Hepatocyte (in vitro differentiated cells): ENCODE measurements at regions not wholly inside any gene's neighbourhood (a gene's known extent, or its start where the extent isn't known, plus 50 kb on each side); places are given as distances from the start of the nearest gene placed in this dataset.
A peak's percentile ranks its signal among the peaks of the same experiment; 100 is the strongest.

Source experiments
- DNase-seq: peaks from one replicate; pipeline ENCODE4 v3.0.0-alpha.2; 2016; ENCODE audit warnings: low spot score
- H2AFZ ChIP-seq: fragments of 200-600 bp; sonication (generic); 2 replicates; pipeline ENCODE4 v1.6.0; 2016; ENCODE audit warnings: antibody characterized with exemption, mild to moderate bottlenecking
- H3K27ac ChIP-seq: fragments of 200-600 bp; sonication (generic); 2 replicates; pipeline ENCODE4 v1.5.1; 2016; ENCODE audit warnings: mild to moderate bottlenecking
- H3K27me3 ChIP-seq: fragments of 200-600 bp; sonication (generic); 2 replicates; pipeline ENCODE4 v1.6.1; 2016
- H3K36me3 ChIP-seq: fragments of 200-600 bp; sonication (generic); replicated peaks from 2 replicates; pipeline ENCODE4 v1.5.1; 2016; ENCODE audit warnings: low read depth; ENCODE audit not compliant: insufficient read depth
- H3K4me1 ChIP-seq: fragments of 200-600 bp; sonication (generic); 2 replicates; pipeline ENCODE4 v1.5.1; 2016; ENCODE audit warnings: mild to moderate bottlenecking, moderate library complexity; ENCODE audit not compliant: insufficient read depth
- H3K4me2 ChIP-seq: fragments of 200-600 bp; sonication (generic); 2 replicates; pipeline ENCODE4 v1.6.0; 2016
- H3K4me3 ChIP-seq: fragments of 200-600 bp; sonication (generic); 2 replicates; pipeline ENCODE4 v1.5.1; 2016; ENCODE audit warnings: mild to moderate bottlenecking
- H3K79me2 ChIP-seq: fragments of 200-600 bp; sonication (generic); 2 replicates; pipeline ENCODE4 v1.6.0; 2017; ENCODE audit warnings: mild to moderate bottlenecking
- H3K9me2 ChIP-seq: fragments of 200-600 bp; sonication (generic); replicated peaks from 2 replicates; pipeline ENCODE4 v1.6.0; 2017; ENCODE audit warnings: mild to moderate bottlenecking; ENCODE audit not compliant: insufficient read depth
- H3K9me3 ChIP-seq: fragments of 200-600 bp; sonication (generic); 2 replicates; pipeline ENCODE4 v1.5.1; 2016; ENCODE audit warnings: low read depth, mild to moderate bottlenecking
- H4K20me1 ChIP-seq: fragments of 200-600 bp; sonication (generic); 2 replicates; pipeline ENCODE4 v1.6.0; 2016; ENCODE audit warnings: mild to moderate bottlenecking; ENCODE audit not compliant: insufficient read depth, poor library complexity, severe bottlenecking
- CTCF ChIP-seq: fragments of 200-600 bp; sonication (generic); IDR thresholded peaks from 2 replicates; pipeline ENCODE4 v1.5.1; 2016; ENCODE audit warnings: antibody characterized with exemption, mild to moderate bottlenecking; ENCODE audit not compliant: poor library complexity
- EZH2 ChIP-seq: fragments of 200-600 bp; sonication (generic); IDR thresholded peaks from 2 replicates; pipeline ENCODE4 v1.6.1; 2016; ENCODE audit warnings: antibody characterized with exemption, mild to moderate bottlenecking, borderline replicate concordance
- EZH2phosphoT487 ChIP-seq: fragments of 200-600 bp; sonication (generic); IDR thresholded peaks from one replicate; pipeline ENCODE4 v1.6.1; 2018; ENCODE audit warnings: antibody characterized with exemption, mild to moderate bottlenecking, low read depth, moderate library complexity; ENCODE audit not compliant: unreplicated experiment, severe bottlenecking
- WGBS: methylation state at CpG from one replicate; pipeline ENCODE4 v1.1.6; 2016; ENCODE audit warnings: low lambda C conversion rate; ENCODE audit errors: missing lambda C conversion rate; 5-methylcytosine and 5-hydroxymethylcytosine counted together

GRCh38 chr4:138659037-138659811, 356.4 kb upstream of the NOCT start:
- Histone ChIP-seq H3K36me3 (no peaks in the 10 kb centered on the region), H3K4me3 (no peak overlapping the region), H3K9me2 (no peaks in the 10 kb centered on the region), H2AFZ (no peak overlapping the region), H3K4me2 (no peak overlapping the region), H3K4me1 (no peaks in the 10 kb centered on the region), H3K27ac (no peak overlapping the region), H4K20me1 (no peaks in the 10 kb centered on the region), H3K27me3 (no peaks in the 10 kb centered on the region), H3K9me3 (no peaks in the 10 kb centered on the region), H3K79me2 (no peaks in the 10 kb centered on the region)
- 62% methylated on average over 11 of the region's 11 CpGs for WGBS
- DNase-seq: no peak
- no peak for TF ChIP-seq CTCF
- TF ChIP-seq EZH2phosphoT487: no peak

- no peaks in the 10 kb centered on the region for H3K4me1 ChIP-seq
- H3K9me2 ChIP-seq: no peaks in the 10 kb centered on the region
- no peak overlapping the region for H3K4me2 ChIP-seq
- H3K9me3 ChIP-seq: no peaks in the 10 kb centered on the region
- no peak overlapping the region for H2AFZ ChIP-seq
- H3K79me2 ChIP-seq: no peaks in the 10 kb centered on the region
- no peak for DNase-seq
- WGBS: 75% methylated on average over 2 of the region's 2 CpGs
- H4K20me1 ChIP-seq: no peaks in the 10 kb centered on the region
- no peak for TF ChIP-seq CTCF
- no peak for TF ChIP-seq EZH2phosphoT487
- no peak for TF ChIP-seq EZH2
- H3K4me3 ChIP-seq: no peak overlapping the region
- H3K36me3 ChIP-seq: no peaks in the 10 kb centered on the region
- H3K27ac ChIP-seq: no peak overlapping the region
- no peaks in the 10 kb centered on the region for H3K27me3 ChIP-seq
Measured at GRCh38 chr4:138658518-138658917, 357.1 kb upstream of the NOCT start.

GRCh38 chr4:138656990-138657389, 358.6 kb upstream of the NOCT start:
- no peak overlapping the region for H3K4me3 ChIP-seq
- 68% methylated on average over 3 of the region's 3 CpGs for WGBS
- TF ChIP-seq CTCF: no peak
- no peak for TF ChIP-seq EZH2

GRCh38 chr4:138655985-138656384, 359.6 kb upstream of the NOCT start:
- Histone ChIP-seq H3K27ac (peak overlapping the region; percentile 62), H4K20me1 (no peaks in the 10 kb centered on the region), H3K4me1 (no peaks in the 10 kb centered on the region), H3K9me2 (no peaks in the 10 kb centered on the region), H3K27me3 (no peaks in the 10 kb centered on the region), H2AFZ (no peak overlapping the region), H3K79me2 (no peaks in the 10 kb centered on the region), H3K36me3 (no peaks in the 10 kb centered on the region), H3K4me3 (no peak overlapping the region), H3K9me3 (no peaks in the 10 kb centered on the region), H3K4me2 (no peak overlapping the region)
- TF ChIP-seq CTCF (no peak), EZH2 (no peak), EZH2phosphoT487 (no peak)
- no peak for DNase-seq
- 53% methylated on average over 3 of the region's 3 CpGs for WGBS

More at GRCh38 chr4:138656990-138657389, 358.6 kb upstream of the NOCT start:
- Histone ChIP-seq H3K79me2 (no peaks in the 10 kb centered on the region), H4K20me1 (no peaks in the 10 kb centered on the region), H3K4me1 (no peaks in the 10 kb centered on the region), H3K9me2 (no peaks in the 10 kb centered on the region), H2AFZ (no peak overlapping the region), H3K4me2 (no peak overlapping the region), H3K36me3 (no peaks in the 10 kb centered on the region), H3K9me3 (no peaks in the 10 kb centered on the region), H3K27ac (peak overlapping the region; percentile 62), H3K27me3 (no peaks in the 10 kb centered on the region)
- DNase-seq: no peak
